GM19351 (cell line): ENCODE measurements at regions not wholly inside any gene's neighbourhood (a gene's known extent, or its start where the extent isn't known, plus 50 kb on each side); places are given as distances from the start of the nearest gene placed in this dataset.
"Not testable (repeated sequence)": the region's sequence is repeated elsewhere in the genome, so short reads cannot be mapped to it uniquely, and the experiment has no call there.

ENCODE experiments used
- ATAC-seq: cut with Tn5 transposase; IDR thresholded peaks from one replicate; pipeline ENCODE4 v1.9.1; 2021; ENCODE audit warnings: mild to moderate bottlenecking, moderate library complexity; ENCODE audit not compliant: unreplicated experiment

GRCh38 chr5:122599000-122599399 is 175.9 kb upstream of the SNX2 start:
- no peak for ATAC-seq

- no peak for ATAC-seq
Observed at GRCh38 chr5:122600924-122601323, 174.0 kb upstream of the SNX2 start.

GRCh38 chr5:122602700-122603099 is 172.2 kb upstream of the SNX2 start:
- ATAC-seq, result no peak

- no peak for ATAC-seq
Observed at GRCh38 chr5:122605236-122605635, 169.6 kb upstream of the SNX2 start.

GRCh38 chr5:122607818-122608217 is 167.1 kb upstream of the SNX2 start:
- no peak for ATAC-seq

- ATAC-seq, result no peak
Observed at GRCh38 chr5:122608222-122608621, 166.7 kb upstream of the SNX2 start.

GRCh38 chr5:122611406-122611805 is 163.5 kb upstream of the SNX2 start:
- no peak for ATAC-seq

- no peak for ATAC-seq
Observed at GRCh38 chr5:122612901-122613300, 162.0 kb upstream of the SNX2 start.

- no peak for ATAC-seq
Observed at GRCh38 chr5:122615146-122615545, 159.7 kb upstream of the SNX2 start.

GRCh38 chr5:122615832-122616231 is 159.0 kb upstream of the SNX2 start:
- no peak for ATAC-seq

- not testable (repeated sequence) for ATAC-seq
Observed at GRCh38 chr5:122618046-122618445, 156.8 kb upstream of the SNX2 start.

- ATAC-seq, result not testable (repeated sequence)
Observed at GRCh38 chr5:122620768-122621167, 154.1 kb upstream of the SNX2 start.

- ATAC-seq, result not testable (repeated sequence)
Observed at GRCh38 chr5:122628714-122629113, 146.2 kb upstream of the SNX2 start.

GRCh38 chr5:122629121-122629677 is 145.7 kb upstream of the SNX2 start:
- ATAC-seq, result no peak

GRCh38 chr5:122638581-122638980 is 136.3 kb upstream of the SNX2 start:
- ATAC-seq, result no peak

GRCh38 chr5:122639033-122639432 is 135.8 kb upstream of the SNX2 start:
- ATAC-seq, result no peak

GRCh38 chr5:122639864-122640263 is 135.0 kb upstream of the SNX2 start:
- ATAC-seq, result no peak

- ATAC-seq, result no peak
Observed at GRCh38 chr5:122649080-122649479, 125.8 kb upstream of the SNX2 start.

GRCh38 chr5:122653087-122654017 is 121.5 kb upstream of the SNX2 start:
- no peak for ATAC-seq

GRCh38 chr5:122656160-122656559 is 118.7 kb upstream of the SNX2 start:
- no peak for ATAC-seq

- no peak for ATAC-seq
Observed at GRCh38 chr5:122656577-122656976, 118.3 kb upstream of the SNX2 start.

GRCh38 chr5:122661496-122662180 is 113.2 kb upstream of the SNX2 start:
- ATAC-seq, result no peak
